SH-SY5Y (cell line): ENCODE measurements at regions not wholly inside any gene's neighbourhood (a gene's known extent, or its start where the extent isn't known, plus 50 kb on each side); places are given as distances from the start of the nearest gene placed in this dataset.

Experiments used
- GATA2 ChIP-seq: IDR thresholded peaks from 2 replicates; pipeline ENCODE4 v1.6.1; 2011; ENCODE audit warnings: mild to moderate bottlenecking, low read depth, low read length
- GATA3 ChIP-seq: IDR thresholded peaks from 2 replicates; pipeline ENCODE4 v1.6.1; 2011; ENCODE audit warnings: low read depth, mild to moderate bottlenecking, low read length, moderate library complexity

DNA sequence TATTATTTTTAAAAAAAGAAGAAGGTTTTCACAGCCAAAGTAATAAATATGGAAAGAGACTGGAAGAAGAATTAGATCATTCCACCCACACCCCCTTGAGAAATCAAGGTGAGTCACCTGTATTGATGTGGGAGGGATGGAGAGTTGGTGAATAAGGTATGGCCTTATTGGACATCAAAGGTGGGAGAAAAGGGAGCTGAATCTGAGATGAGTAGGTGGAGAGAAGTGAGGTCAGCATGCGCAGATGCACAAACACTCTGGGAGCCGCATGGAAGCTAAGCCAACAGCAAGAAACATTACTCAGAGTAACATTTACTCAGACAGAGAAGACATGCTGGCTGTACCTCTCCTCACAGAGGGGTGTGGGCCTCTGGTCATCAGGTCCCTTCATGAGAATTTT, 113.1 kb upstream of the FOXG1 start:
- TF ChIP-seq GATA3 (no peak), GATA2 (no peak)
